WTC11 (cell line): ENCODE measurements at regions not wholly inside any gene's neighbourhood (a gene's known extent, or its start where the extent isn't known, plus 50 kb on each side); places are given as distances from the start of the nearest gene placed in this dataset.

Experiments used
- ATAC-seq: fragments of 200-7000 bp; cut with Tn5 transposase; 2 replicates; pipeline ENCODE4 v1.10.0; 2021; ENCODE audit warnings: mild to moderate bottlenecking, moderate library complexity
- CTCF ChIA-PET: fragments of 300-600 bp; sonication (Branson Sonifier 250); formaldehyde crosslinking; loops from one replicate; lab custom pipeline; 2021; ENCODE audit warnings: antibody characterized with exemption; lab: Charles Lee
- POLR2A ChIA-PET: fragments of 350-600 bp; sonication (Branson Sonifier 250); formaldehyde crosslinking; loops from one replicate; lab custom pipeline; 2021; ENCODE audit warnings: antibody characterized with exemption; lab: Charles Lee
- DNase-seq: peaks from one replicate; pipeline ENCODE4 v3.0.0; 2021; ENCODE audit warnings: low spot score
- H3K27ac Mint-ChIP-seq: 2 replicates; pipeline ENCODE4 v1.8.0; 2021; ENCODE audit warnings: mixed read lengths
- H3K27me3 Mint-ChIP-seq: 2 replicates; pipeline ENCODE4 v1.8.0; 2021; ENCODE audit warnings: low read depth, mild to moderate bottlenecking, moderate library complexity, mixed read lengths
- H3K36me3 Mint-ChIP-seq: 2 replicates; pipeline ENCODE4 v1.8.0; 2021; ENCODE audit warnings: mixed read lengths
- H3K4me1 Mint-ChIP-seq: 2 replicates; pipeline ENCODE4 v1.8.0; 2022; ENCODE audit warnings: mixed read lengths
- H3K4me3 Mint-ChIP-seq: 2 replicates; pipeline ENCODE4 v1.8.0; 2021; ENCODE audit warnings: mild to moderate bottlenecking, moderate library complexity, mixed read lengths
- H3K9me3 Mint-ChIP-seq: 2 replicates; pipeline ENCODE4 v1.8.0; 2021; ENCODE audit warnings: mixed read lengths
- AR ChIP-seq: fragments of 250-450 bp; sonication (Bioruptor Pico); IDR thresholded peaks from 2 replicates; pipeline ENCODE4 v1.9.0; 2021; ENCODE audit warnings: mild to moderate bottlenecking
- FOXK1 ChIP-seq: sonication (generic); formaldehyde crosslinking; IDR thresholded peaks from 2 replicates; pipeline ENCODE4 v1.8.0; 2022; ENCODE audit warnings: mild to moderate bottlenecking, moderate library complexity, missing genetic modification reagents
- FOXP1 ChIP-seq: sonication (generic); formaldehyde crosslinking; IDR thresholded peaks from 2 replicates; pipeline ENCODE4 v1.8.0; 2022; ENCODE audit warnings: missing genetic modification reagents, mild to moderate bottlenecking, moderate library complexity, borderline replicate concordance
- HMGA2 ChIP-seq: fragments of 250-450 bp; sonication (Bioruptor Pico); IDR thresholded peaks from 2 replicates; pipeline ENCODE4 v1.4.0; 2021; ENCODE audit warnings: mild to moderate bottlenecking, moderate library complexity
- HMGXB4 ChIP-seq: sonication (generic); formaldehyde crosslinking; IDR thresholded peaks from 2 replicates; pipeline ENCODE4 v1.8.1; 2023; ENCODE audit warnings: mild to moderate bottlenecking, moderate library complexity, missing genetic modification reagents
- IRF1 ChIP-seq: sonication (generic); formaldehyde crosslinking; IDR thresholded peaks from 2 replicates; pipeline ENCODE4 v1.8.0; 2023; ENCODE audit warnings: missing genetic modification reagents
- MXD4 ChIP-seq: fragments of 250-450 bp; sonication (Bioruptor Pico); IDR thresholded peaks from 2 replicates; pipeline ENCODE4 v1.8.0; 2021; ENCODE audit warnings: mild to moderate bottlenecking, moderate library complexity, borderline replicate concordance
- NR2C2 ChIP-seq: sonication (generic); formaldehyde crosslinking; IDR thresholded peaks from 2 replicates; pipeline ENCODE4 v1.8.0; 2022; ENCODE audit warnings: mild to moderate bottlenecking, missing genetic modification reagents
- NR3C1 ChIP-seq: sonication (generic); formaldehyde crosslinking; conservative IDR thresholded peaks from 2 replicates; pipeline ENCODE4 v1.8.1; 2023; ENCODE audit warnings: low read depth, mild to moderate bottlenecking, missing genetic modification reagents
- SMAD4 ChIP-seq: sonication (generic); formaldehyde crosslinking; IDR thresholded peaks from 2 replicates; pipeline ENCODE4 v1.8.0; 2022; ENCODE audit warnings: mild to moderate bottlenecking, missing genetic modification reagents
- TEAD1 ChIP-seq: sonication (generic); formaldehyde crosslinking; IDR thresholded peaks from 2 replicates; pipeline ENCODE4 v1.8.0; 2022; ENCODE audit warnings: mild to moderate bottlenecking, missing genetic modification reagents
- USF1 ChIP-seq: sonication (generic); formaldehyde crosslinking; IDR thresholded peaks from 2 replicates; pipeline ENCODE4 v1.8.0; 2022; ENCODE audit warnings: mild to moderate bottlenecking, missing genetic modification reagents
- ZNF121 ChIP-seq: sonication (generic); formaldehyde crosslinking; IDR thresholded peaks from 2 replicates; pipeline ENCODE4 v1.8.0; 2023; ENCODE audit warnings: missing genetic modification reagents
- ZNF263 ChIP-seq: sonication (generic); formaldehyde crosslinking; IDR thresholded peaks from 2 replicates; pipeline ENCODE4 v1.8.1; 2022; ENCODE audit warnings: low read depth, mild to moderate bottlenecking, moderate library complexity, missing genetic modification reagents
- ZNF416 ChIP-seq: fragments of 250-450 bp; sonication (Bioruptor Pico); IDR thresholded peaks from 2 replicates; pipeline ENCODE4 v1.9.0; 2021; ENCODE audit warnings: mild to moderate bottlenecking, inconsistent platforms
- ZNF423 ChIP-seq: fragments of 250-450 bp; sonication (Bioruptor Pico); IDR thresholded peaks from 2 replicates; pipeline ENCODE4 v2.1.2; 2022; ENCODE audit warnings: mild to moderate bottlenecking, moderate library complexity
- ZNF532 ChIP-seq: fragments of 250-450 bp; sonication (Bioruptor Pico); IDR thresholded peaks from 2 replicates; pipeline ENCODE4 v1.9.0; 2021; ENCODE audit warnings: mild to moderate bottlenecking, borderline replicate concordance
- TF ChIP-seq, protein P1 (sequence below): sonication (generic); formaldehyde crosslinking; IDR thresholded peaks from 2 replicates; pipeline ENCODE4 v1.8.0; 2022; ENCODE audit warnings: mild to moderate bottlenecking, missing genetic modification reagents
- TF ChIP-seq, protein P2 (sequence below): sonication (generic); formaldehyde crosslinking; IDR thresholded peaks from 2 replicates; pipeline ENCODE4 v1.8.1; 2022; ENCODE audit warnings: mild to moderate bottlenecking, missing genetic modification reagents, moderate library complexity, borderline replicate concordance
- TF ChIP-seq, protein P3 (sequence below): fragments of 250-450 bp; sonication (Bioruptor Pico); IDR thresholded peaks from 2 replicates; pipeline ENCODE4 v1.9.0; 2021; ENCODE audit warnings: moderate library complexity, mild to moderate bottlenecking, inconsistent platforms, borderline replicate concordance

DNA sequence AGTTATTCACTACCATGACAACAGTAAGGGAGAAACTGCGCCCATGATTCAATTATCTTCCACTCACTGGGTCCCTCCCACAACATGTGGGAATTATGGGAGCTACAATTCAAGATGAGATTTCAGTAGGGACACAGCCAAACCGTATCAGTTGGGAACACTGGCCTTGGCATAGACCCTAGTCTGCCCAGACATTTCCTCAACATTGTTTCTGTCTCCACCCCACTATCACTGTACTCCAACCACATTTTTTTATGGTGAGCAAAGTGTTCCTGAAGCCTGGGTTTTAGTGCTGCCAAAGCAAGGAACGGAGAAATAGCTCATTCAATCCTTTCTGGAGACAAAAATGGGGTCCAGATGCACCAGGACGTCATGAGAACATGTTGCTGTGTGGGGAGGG is 122.6 kb upstream of the CCDC179 start (continued):
- TF ChIP-seq, protein P1, sequence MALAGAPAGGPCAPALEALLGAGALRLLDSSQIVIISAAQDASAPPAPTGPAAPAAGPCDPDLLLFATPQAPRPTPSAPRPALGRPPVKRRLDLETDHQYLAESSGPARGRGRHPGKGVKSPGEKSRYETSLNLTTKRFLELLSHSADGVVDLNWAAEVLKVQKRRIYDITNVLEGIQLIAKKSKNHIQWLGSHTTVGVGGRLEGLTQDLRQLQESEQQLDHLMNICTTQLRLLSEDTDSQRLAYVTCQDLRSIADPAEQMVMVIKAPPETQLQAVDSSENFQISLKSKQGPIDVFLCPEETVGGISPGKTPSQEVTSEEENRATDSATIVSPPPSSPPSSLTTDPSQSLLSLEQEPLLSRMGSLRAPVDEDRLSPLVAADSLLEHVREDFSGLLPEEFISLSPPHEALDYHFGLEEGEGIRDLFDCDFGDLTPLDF = no peak
- TF ChIP-seq AR (no peak), SMAD4 (CRISPR knock-in tag) (no peak), FOXK1 (CRISPR knock-in tag) (no peak), NR2C2 (CRISPR knock-in tag) (no peak), ZNF121 (no peak), TEAD1 (CRISPR knock-in tag) (no peak)
- TF ChIP-seq, protein P2, sequence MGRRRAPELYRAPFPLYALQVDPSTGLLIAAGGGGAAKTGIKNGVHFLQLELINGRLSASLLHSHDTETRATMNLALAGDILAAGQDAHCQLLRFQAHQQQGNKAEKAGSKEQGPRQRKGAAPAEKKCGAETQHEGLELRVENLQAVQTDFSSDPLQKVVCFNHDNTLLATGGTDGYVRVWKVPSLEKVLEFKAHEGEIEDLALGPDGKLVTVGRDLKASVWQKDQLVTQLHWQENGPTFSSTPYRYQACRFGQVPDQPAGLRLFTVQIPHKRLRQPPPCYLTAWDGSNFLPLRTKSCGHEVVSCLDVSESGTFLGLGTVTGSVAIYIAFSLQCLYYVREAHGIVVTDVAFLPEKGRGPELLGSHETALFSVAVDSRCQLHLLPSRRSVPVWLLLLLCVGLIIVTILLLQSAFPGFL (CRISPR knock-in tag) = no peak

DNA sequence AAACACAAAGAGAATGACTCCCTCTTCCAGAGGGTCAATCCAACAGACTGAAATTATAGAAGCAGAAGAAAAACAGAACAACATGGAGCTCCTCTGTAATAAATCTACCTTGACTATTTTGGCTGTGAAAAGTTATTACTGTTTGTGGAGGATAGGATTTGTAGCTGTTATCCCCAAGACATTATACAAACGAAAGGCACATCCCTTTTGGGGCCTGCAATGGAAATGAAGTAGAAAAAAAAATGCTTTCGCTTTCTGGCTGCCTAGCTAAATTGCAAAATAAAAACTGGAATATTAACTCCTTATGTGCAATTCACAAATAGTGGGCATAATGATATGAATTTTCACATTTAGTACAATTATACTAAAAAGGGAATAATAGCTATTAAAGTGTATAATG is 123.8 kb upstream of the CCDC179 start:
- DNase-seq (no peak), ATAC-seq (no peak)
- H3K36me3 Mint-ChIP-seq = peaks cover 23% of the 10 kb centered on the region
- ChIA-PET CTCF (interaction anchor here (0.7 kb wide), 1 partner anchor 19 kb away, joined by 3 read pairs; no protein-coding TSS in a partner anchor), POLR2A (no interaction called here)
- no peak overlapping the region for H3K4me3 Mint-ChIP-seq
- H3K9me3 Mint-ChIP-seq = peaks cover 38% of the 10 kb centered on the region
- no peak overlapping the region for H3K27ac Mint-ChIP-seq
- H3K4me1 Mint-ChIP-seq = no peaks in the 10 kb centered on the region
- peaks cover 8% of the 10 kb centered on the region for H3K27me3 Mint-ChIP-seq
- no peak for TF ChIP-seq AR
- no peak for TF ChIP-seq ZNF532
- no peak for TF ChIP-seq SMAD4 (CRISPR knock-in tag)
- TF ChIP-seq USF1 = no peak
- TF ChIP-seq MXD4 (CRISPR knock-in tag) = no peak
- no peak for TF ChIP-seq NR3C1 (CRISPR knock-in tag)
- no peak for TF ChIP-seq ZNF416 (CRISPR knock-in tag)
- TF ChIP-seq FOXP1 (CRISPR knock-in tag) = no peak
- no peak for TF ChIP-seq ZNF423 (CRISPR knock-in tag)
- TF ChIP-seq, protein P3, sequence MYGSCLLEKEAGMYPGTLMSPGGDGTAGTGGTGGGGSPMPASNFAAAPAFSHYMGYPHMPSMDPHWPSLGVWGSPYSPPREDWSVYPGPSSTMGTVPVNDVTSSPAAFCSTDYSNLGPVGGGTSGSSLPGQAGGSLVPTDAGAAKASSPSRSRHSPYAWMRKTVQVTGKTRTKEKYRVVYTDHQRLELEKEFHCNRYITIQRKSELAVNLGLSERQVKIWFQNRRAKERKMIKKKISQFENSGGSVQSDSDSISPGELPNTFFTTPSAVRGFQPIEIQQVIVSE (CRISPR knock-in tag) = no peak
- TF ChIP-seq HMGA2 (CRISPR knock-in tag) = no peak
- no peak for TF ChIP-seq HMGXB4
- no peak for TF ChIP-seq IRF1 (CRISPR knock-in tag)
- no peak for TF ChIP-seq ZNF263 (CRISPR knock-in tag)
